NCI-H460 (cell line): ENCODE measurements at regions not wholly inside any gene's neighbourhood (a gene's known extent, or its start where the extent isn't known, plus 50 kb on each side); places are given as distances from the start of the nearest gene placed in this dataset.
"Not testable (repeated sequence)": the region's sequence is repeated elsewhere in the genome, so short reads cannot be mapped to it uniquely, and the experiment has no call there.

Experiments used
- DNase-seq: peaks from one replicate; pipeline ENCODE4 v3.0.0-alpha.2; 2016; ENCODE audit warnings: low read depth; ENCODE audit errors: extremely low read depth

DNA sequence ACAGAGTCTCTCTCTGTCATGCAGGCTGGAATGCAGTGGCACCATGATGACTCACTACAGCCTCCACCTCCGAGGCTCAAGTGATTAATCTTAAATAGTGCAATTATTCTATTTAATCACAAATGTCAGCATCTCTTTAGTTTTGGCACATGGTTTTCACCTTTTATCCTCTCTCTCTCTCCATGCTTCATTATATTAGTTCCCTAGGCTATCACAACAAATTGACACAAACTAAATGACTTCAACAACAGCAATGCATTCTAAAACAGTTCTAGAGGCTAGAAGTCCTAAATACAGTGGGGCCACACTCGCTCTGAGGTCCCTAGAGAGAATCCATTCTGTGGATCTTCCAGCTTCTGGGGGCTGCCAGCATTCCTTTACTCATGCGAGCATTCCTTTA, 178.2 kb upstream of the ZNG1F start:
- DNase-seq = not testable (repeated sequence)

DNA sequence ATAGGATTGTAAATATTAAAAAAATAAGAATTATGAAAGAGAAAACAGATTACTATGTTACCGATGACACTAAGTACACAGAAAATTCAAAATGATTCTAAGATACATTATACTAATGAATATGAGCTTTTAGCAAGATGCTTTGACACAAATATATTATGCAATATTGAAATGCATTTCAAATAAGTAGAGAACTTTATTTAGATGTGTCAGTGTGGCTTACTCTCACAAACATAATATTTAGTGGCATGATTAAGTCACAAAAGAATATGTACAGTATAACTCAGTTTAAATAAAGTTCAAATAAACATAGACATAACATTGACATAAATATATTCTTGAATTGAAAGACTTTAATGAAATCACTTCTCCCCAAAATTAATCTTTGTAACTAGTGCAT, 172.7 kb upstream of the ZNG1F start:
- not testable (repeated sequence) for DNase-seq

GRCh38 chr9:41359116-41359515, 170.0 kb upstream of the ZNG1F start:
- not testable (repeated sequence) for DNase-seq

DNA sequence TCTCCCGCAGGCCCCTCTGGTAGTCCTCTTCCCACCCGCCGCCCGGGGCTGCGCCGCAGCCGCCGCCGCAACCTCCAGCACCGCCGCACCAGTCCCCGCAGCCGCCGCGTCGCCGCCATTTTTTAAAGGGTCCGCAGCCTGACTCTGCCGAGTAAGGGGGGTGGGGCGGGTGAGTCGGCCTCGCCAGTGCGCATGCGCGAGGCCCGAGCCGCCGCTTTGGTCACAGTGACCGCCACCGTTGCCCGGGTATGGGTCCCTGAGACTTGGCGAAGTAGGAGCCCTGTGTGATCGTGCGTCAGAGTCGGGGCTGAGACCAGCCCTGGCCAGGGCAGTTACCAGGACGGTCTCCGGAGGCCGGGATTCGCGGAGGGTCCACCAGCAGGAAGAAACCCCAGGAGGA, 169.6 kb upstream of the ZNG1F start:
- DNase-seq = peak; percentile 48

GRCh38 chr9:41357918-41358404, 168.8 kb upstream of the ZNG1F start:
- DNase-seq = not testable (repeated sequence)

GRCh38 chr9:41357350-41357748, 168.2 kb upstream of the ZNG1F start:
- DNase-seq = not testable (repeated sequence)

GRCh38 chr9:41356588-41357349, 167.7 kb upstream of the ZNG1F start:
- not testable (repeated sequence) for DNase-seq

DNA sequence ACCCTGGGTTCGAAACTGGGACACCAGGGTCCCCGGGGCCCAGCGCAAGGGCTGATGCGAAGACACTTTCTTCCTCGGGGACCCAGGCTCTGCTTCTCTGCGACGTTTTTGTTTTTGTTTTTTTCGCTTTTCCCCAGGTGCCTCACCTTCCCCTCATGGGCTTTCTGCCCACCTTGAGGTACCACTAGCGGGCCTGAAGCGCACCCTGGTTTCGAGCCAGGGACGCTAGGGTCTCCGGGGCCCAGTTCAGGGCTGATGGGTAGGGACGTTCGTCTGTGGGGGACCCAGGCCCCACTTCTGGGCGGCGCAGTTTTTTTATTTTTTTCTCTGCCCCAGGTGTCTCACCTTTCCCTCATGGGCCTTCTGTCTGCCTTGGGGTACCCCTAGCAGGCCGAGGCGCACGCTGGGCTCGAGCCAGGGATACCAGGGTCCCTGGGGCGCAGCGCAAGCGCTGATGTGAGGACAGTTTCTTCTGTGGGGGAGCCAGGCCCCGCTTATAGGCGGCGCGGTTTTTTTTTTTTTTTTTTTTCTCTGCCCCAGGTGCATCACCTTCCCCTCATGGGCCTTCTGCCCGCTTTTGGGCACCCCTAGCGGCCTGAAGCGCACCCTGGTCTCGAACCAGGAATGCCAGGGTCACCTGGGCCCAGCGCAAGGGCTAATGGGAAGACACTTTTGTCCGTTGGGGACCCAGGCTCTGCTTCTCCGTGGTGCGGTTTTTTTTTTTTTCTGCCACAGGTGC, 166.8 kb upstream of the ZNG1F start:
- not testable (repeated sequence) for DNase-seq

DNA sequence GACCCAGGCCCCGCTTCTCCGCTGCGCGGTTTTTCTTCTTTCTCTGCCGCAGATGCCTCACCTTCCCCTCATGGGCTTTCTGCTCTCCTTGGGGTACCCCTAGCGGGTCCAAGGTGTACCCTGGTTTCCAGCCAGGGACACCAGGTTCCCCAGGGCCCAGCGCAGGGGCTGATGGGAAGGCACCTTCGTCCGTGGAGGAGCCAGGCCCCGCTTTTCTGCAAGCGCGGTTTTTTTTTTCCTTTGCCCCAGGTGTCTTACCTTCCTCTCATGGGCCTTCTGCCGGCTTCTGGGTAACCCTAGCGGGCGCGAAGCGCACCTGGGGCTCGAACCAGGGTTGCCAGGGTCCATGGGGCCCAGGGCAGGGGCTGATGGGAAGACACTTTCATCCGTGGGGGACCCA, 165.9 kb upstream of the ZNG1F start:
- not testable (repeated sequence) for DNase-seq

DNA sequence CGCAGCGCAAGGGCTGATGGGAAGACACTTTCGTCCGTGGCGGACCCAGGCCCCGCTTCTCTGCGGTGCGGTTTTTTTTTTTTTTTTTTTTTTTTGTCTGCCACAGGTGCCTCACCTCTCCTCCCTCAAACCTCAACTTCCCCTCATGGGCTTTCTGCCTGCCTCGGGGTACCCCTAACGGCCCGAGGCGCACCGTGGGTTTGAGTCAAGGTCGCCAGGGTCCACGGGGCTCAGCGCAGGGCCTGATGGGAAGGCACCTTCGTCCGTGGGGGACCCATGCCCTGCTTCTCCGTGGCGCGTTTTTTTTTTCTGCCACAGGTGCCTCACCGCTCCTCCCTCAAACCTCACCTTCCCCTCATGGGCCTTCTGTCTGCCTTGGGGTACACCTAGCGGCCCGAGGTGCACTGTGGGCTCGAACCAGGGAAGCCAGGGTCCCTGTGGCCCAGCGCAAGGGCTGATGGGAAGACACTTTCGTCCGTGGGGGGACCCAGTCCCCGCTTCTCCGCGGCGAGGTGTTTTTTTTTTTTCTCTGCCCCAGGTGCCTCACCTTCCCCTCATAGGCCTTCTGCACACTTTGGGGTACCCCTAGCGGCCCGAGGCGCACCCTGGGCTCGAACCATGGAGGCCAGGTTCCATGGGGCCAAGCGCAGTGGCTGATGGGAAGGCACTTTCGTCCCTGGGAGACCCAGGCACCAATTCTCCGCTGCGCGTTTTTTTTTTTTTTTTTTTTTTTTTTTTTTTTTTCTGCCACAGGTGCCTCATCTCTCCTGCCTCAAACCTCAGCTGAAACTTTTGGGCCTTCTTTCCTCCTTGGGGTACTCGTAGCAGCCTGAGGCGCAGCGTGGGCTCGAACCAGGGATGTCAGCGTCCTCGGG, 165.2 kb upstream of the ZNG1F start:
- DNase-seq = not testable (repeated sequence)

DNA sequence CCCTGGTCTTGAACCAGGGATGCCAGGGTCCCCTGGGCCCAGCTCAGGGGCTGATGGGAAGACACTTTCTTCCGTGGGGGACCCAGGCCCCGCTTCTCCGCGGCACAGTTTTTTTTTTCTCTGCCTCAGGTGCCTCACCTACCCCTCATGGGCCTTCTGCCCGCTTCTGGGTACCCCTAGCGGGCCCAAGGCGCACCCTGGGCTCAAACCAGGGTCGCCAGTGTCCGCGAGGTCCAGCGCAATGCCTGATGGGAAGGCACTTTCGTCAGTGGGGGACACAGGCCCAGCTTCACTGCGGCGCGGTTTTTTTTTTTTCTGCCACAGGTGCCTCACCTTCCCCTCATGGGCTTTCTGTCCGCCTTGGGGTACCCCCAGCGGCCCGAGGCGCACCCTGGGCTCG, 163.9 kb upstream of the ZNG1F start:
- DNase-seq = not testable (repeated sequence)

GRCh38 chr9:41352390-41352789, 163.3 kb upstream of the ZNG1F start:
- DNase-seq = not testable (repeated sequence)

DNA sequence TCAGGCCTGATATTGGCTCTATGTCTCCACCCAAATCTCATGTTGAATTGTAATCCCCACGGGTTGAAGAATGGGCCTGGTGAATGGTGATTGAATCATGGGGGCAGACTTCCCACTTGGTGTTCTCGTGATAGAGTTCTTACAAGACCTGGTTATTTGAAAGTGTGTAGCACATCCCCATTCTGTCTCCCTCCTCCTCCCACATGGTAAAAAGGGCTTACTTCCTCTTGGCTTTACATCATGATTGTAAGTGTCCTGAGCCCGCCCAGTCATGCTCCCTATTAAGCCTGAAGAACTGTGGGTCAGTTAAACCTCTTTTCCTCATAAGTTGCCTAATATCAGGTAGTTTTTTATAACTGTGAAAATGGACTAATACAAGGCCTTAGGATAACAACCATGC, 158.8 kb upstream of the ZNG1F start:
- not testable (repeated sequence) for DNase-seq

- DNase-seq = not testable (repeated sequence)
These were observed 143.4 kb upstream of the ZNG1F start for GRCh38 chr9:41332562-41332961.

- DNase-seq = not testable (repeated sequence)
These were observed 132.2 kb upstream of the ZNG1F start for GRCh38 chr9:41321277-41321676.

GRCh38 chr9:41308953-41309352, 119.8 kb upstream of the ZNG1F start:
- DNase-seq = not testable (repeated sequence)

- not testable (repeated sequence) for DNase-seq
These were observed 96.6 kb upstream of the ZNG1F start for GRCh38 chr9:41285744-41286143.

DNA sequence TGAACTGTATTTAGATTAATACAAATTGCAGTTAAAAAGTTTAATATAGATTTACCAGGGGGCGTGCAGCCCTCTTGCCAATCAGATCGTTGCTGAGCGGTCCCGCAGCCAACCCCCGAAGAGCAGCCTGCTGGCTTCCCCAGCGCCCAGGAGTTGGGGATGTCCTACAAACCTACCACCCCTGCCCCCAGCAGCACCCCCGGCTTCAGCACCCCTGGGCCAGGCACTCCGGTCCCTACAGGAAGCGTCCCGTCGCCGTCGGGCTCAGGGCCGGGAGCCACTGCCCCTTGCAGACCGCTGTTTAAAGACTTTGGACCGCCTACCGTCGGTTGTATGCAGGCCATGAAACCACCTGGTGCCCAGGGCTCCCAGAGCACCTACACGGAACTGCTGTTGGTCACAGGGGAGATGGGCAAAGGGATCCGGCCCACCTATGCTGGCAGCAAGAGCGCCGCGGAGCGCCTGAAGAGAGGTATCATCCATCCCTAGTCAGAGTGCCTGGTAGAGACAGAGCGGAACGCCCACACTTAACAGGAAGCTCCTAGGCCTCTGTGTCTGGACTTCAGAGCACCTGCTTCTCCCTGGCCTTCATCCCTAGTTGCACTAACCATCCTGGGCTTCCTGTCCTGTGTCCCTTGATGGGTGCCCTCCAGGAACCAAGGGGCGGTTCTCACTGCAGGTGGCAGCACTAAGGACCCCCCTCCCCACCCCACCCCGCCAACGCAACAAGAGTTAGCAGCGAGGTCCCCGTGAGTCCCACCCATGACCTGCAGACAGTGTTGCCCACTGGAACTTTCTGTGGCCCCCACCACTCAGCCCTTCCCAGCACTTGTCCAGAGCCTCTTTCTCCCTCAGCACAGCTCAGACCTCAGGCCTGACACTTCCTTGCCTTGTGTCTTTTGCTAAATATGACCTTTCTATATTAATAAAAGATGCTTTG, 91.5 kb upstream of the ZNG1F start:
- DNase-seq = not testable (repeated sequence)

- DNase-seq = not testable (repeated sequence)
These were observed 90.3 kb upstream of the ZNG1F start for GRCh38 chr9:41279437-41279836.

DNA sequence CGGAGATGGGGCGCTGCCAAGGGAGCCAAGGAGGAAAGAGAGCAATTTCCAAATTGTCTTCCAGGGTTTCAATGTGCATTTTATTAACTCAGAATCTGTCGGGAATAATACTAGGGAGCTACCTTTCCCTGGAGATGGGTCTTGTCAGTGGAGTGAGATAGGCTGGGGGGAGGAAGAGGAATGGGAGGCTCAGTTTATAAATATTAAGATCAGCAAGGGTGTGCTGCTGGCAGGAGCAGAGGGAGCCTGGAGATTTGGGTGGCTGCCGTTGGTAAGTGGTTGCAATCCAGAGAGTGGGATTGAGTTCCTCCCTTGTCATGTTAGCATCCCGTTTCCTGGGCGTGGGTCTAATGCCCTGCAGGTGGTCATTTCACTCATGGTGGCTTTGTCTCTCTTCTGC, 89.9 kb upstream of the ZNG1F start:
- DNase-seq = not testable (repeated sequence)
